ENCODE measurements at regions not wholly inside any gene's neighbourhood (a gene's known extent, or its start where the extent isn't known, plus 50 kb on each side); places are given as distances from the start of the nearest gene placed in this dataset.
"Not testable (repeated sequence)": the region's sequence is repeated elsewhere in the genome, so short reads cannot be mapped to it uniquely, and the experiment has no call there.

DNA sequence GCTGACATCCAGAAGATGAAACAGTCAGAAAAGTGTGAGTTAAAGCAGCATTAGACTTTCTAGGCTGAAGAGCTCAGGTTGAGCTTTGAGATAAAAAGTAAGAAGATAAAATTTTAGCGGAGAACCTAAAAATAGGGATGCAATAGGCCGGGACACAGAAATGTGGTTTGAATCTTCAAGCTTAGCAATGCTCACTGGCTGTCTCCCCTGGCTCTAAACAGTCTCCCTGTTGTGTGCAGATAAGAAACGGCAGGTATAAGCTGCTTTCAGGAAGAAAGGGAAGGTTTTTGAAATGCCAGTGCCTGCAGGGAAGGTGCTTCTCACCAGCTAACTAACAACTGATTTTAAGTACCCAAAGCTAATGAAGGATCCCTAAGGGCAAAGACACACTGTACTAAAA lies 718.7 kb upstream of the SGO1 start:
- no peak for DNase-seq

- no peak for DNase-seq
Observed at GRCh38 chr3:20898962-20899361, 713.0 kb upstream of the SGO1 start.

DNA sequence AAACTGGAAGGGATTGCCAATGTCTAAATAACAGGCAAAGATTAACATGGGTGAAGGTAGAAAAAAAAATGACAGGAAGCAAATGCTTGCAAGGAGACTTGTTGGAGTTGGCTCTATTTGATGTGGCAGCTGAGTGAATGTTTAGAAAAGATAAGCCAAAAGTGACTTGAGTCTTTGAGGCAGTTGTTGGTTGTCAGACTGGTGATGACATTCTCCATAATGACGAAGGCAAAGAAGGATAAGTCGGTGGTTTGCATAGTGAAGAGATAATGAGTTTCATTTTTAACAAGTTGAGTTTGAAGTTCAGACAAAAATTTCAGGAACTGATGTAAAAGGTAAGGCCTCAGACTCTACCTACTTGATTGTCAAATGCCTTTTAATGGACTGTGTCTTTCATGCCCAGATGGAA lies 704.1 kb upstream of the SGO1 start:
- no peak for DNase-seq

DNA sequence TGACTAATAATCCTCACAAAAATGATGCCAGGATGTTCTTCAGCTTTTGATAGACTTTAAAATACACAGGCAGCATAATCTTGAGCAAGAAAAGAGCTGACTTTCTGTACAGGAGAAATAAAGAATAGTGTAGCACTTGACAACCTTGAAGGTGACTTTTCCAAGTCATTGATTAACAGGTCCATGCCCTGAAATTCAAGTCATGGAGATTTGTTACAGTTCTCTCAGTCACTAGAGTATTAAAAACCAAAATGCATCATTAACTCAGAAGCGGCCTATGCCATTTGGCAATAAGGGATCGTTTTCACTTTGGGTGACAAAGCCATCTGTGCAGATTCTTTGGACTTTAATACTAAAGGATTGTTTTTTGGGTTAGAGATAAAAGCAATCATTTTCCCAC lies 692.7 kb upstream of the SGO1 start:
- no peak for DNase-seq

- DNase-seq, result no peak
Observed at GRCh38 chr3:20873235-20873634, 687.2 kb upstream of the SGO1 start.

DNA sequence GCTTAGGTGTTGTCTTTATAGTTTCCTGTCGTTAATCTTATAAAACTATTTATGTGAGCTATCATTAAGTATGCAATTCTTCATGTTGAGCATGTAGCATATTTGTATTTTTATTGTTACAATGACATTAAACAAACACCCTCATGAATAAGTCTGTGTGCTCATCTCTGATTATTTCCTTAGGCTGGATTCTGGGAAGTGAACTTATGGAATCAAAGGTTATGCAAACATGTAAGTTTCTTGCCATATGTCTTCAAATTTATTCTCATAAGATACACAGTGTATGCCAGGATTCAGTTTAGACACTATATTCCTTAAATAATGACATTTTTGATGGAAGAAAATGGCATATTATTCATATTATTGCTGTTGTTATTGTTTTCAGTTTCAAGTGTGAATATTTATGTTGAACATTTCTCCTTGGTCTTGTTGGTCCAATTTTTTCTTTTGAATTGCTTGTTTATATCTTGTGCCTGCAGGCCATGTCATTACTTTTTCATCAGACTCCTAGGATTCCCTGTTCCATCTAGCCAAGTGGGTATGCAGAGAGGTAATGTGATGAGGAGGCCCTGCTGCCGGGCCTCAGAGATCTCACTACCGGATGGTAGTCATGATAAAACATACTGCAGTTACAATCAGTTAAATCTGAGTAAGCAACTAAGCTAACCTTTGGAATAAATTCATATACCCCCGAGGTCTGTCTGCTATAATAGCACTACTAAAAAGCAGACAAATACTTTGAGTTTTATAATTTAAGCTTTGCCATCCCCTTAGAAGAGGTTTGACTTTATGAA lies 684.3 kb upstream of the SGO1 start:
- no peak for DNase-seq

DNA sequence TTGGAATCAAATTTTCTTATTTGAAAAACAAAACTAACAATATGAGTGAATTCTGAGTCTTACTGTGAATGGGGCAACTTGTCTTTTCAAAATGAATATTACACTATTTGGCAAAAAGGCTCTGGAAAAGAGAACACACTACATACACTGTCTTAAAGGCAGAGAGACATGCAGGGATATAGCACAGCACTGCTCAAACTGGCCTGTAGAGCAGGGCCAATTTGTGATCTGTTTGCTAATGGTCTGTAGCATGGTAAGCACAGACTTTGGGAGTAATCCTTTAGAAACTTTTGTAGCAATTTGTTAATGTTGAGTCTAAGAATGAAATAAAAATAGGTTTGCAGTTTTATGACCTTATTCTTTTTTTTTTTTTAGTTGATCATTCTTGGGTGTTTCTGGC lies 679.8 kb upstream of the SGO1 start:
- DNase-seq, result no peak

- no peak for DNase-seq
Observed at GRCh38 chr3:20861454-20861853, 675.4 kb upstream of the SGO1 start.

- no peak for DNase-seq
Observed at GRCh38 chr3:20857636-20858035, 671.6 kb upstream of the SGO1 start.

- DNase-seq, result no peak
Observed at GRCh38 chr3:20853890-20854289, 667.9 kb upstream of the SGO1 start.

- no peak for DNase-seq
Observed at GRCh38 chr3:20852712-20853111, 666.7 kb upstream of the SGO1 start.

- DNase-seq, result no peak
Observed at GRCh38 chr3:20849975-20850374, 664.0 kb upstream of the SGO1 start.

DNA sequence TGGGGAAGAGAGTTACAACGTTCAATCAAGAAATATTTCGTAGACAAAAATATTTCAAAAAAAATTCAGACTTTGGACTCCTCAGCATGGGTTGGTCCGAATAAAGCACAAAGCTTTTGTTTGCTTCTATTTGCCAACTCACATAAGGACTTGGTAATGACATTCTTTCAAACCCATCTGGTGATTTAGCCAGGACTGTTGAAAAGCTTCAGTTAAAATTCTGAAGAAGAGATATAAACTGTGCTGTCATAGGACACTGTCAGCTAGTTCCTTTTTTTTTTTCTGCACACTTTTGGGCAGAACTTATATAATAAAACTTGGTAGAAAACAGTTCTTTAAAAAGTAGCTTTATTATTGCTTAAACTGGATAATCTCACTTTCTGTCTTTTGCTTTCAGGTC lies 660.8 kb upstream of the SGO1 start:
- no peak for DNase-seq

- no peak for DNase-seq
Observed at GRCh38 chr3:20846066-20846465, 660.1 kb upstream of the SGO1 start.

GRCh38 chr3:20844851-20845250 lies 658.8 kb upstream of the SGO1 start:
- no peak for DNase-seq

DNA sequence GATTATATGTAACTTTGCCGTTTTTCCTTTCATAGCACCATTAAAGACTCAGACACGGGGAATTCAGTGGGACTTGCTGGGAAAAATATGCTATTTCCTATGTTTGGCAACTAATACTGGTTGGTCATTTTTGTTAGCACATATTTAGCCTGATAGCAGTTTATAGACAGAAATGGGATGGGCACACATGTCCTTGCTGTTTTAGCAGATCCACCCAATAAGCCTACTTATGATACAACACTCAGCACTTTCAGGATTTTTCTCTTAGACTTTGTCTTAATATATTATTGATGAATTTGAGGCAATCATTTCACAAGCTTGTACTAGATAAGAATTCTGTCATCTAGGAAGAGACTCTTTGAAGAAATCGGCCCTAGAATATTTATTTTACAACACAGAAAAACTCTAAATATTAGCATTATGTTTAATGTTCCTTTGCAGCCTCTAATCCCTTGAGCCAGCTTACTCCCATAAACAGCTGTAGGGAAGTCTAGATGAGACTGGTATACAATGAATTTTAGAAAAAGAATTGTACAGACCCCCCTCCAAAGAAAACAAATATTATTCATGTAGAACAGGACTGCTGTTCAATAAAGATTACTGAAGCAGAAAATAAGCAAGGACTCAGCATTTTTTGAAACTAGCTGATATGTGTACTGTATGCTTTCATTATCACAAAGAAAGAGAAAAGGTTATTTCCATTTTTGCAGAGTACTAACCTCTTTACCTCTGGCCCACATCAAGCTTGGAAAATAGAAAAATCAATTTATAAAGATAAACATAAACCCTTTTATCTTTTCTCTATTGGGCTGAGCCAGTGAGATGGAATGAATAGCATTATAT lies 656.8 kb upstream of the SGO1 start:
- no peak for DNase-seq

DNA sequence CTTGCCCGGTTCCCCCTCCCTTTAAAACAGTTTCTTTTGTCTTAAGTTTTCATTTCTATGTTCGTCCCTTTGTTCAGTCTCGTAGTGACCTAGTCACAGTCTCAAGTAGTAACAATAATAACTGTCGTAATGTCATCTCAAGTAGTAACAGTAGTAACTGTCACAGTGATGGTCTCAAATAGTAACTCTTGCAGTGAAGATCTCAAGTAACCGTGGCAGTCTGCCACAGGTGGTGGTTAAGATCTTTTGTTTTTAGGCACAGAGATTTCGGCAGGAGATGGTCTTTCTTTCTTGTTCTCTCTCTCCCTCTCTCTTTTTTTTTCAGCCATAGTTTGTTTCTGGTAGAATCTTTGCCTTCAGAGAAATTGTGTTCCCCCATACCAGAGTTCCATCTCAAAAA lies 656.0 kb upstream of the SGO1 start:
- DNase-seq, result no peak

GRCh38 chr3:20837676-20838302 lies 651.8 kb upstream of the SGO1 start:
- no peak for DNase-seq

DNA sequence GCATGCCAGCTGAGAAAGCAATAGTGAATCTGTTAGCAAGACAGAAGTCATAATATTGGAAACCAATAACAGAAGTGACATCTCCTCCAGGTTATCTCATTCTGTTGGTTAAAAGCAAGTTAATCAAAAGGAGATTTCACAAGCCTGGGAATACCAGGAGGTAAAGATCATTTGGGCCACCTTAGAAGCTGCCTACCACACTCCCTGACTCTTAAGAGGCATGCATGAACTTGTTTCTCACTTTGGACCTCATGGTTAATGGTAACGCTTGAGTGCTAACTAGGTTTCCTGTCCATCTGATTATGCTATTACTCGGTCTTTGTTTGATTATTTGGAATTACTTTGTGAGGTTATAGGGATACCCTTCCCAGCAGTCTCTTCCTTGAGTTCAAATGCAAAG lies 650.8 kb upstream of the SGO1 start:
- no peak for DNase-seq

GRCh38 chr3:20832963-20833362 lies 647.0 kb upstream of the SGO1 start:
- no peak for DNase-seq

DNA sequence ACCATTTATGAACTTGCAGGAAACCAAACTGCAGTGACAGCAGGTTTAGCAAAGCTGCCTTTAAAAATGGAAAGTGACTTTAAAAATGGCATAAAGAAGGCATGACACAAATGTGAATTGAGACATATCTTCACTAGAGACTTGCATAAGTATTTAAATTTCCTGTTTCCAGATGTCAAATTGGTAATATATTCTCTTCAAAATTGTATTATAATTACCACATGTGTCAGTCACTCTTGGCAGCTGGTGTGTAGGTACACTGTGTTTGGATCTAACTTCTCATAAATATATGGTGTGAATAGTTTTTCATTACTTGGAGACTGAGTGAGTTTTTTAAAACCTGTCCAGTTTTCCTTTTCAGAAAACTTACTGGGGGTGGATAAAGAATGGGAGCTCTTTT lies 636.2 kb upstream of the SGO1 start:
- DNase-seq, result no peak

DNA sequence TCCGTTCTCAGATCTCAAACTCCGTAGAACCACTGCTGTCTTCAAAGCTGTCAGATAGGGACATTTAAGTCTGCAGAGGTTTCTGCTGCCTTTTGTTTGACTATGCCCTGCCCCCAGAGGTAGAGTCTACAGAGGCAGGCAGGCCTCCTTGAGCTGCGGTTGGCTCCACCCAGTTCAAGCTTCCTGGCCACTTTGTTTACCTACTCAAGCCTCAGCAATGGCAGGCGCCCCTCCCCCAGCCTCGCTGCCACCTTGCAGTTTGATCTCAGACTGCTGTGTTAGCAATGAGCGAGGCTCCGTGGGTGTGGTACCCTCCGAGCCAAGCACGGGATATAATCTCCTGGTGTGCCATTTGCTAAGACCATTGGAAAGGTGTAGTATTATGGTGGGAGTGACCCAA lies 634.9 kb upstream of the SGO1 start:
- not testable (repeated sequence) for DNase-seq

DNA sequence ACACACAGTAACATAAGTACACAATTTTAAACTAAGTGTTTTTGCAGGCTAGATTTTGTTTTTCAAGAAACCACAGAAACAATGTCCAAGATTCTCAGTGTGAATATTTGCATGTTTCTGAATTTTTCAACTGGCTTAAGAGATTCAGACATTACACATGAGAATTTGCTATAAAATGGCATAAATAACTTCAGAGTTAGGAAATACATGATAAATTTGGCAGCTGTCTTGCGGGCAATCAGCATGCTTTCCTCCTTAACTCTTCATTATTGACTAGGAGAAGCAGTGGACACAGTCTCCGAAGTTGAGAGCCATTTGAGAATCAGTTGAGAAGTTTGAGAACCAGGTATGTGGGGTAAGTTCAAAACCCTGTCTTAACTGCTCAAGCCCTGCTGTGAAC lies 625.6 kb upstream of the SGO1 start:
- no peak for DNase-seq

DNA sequence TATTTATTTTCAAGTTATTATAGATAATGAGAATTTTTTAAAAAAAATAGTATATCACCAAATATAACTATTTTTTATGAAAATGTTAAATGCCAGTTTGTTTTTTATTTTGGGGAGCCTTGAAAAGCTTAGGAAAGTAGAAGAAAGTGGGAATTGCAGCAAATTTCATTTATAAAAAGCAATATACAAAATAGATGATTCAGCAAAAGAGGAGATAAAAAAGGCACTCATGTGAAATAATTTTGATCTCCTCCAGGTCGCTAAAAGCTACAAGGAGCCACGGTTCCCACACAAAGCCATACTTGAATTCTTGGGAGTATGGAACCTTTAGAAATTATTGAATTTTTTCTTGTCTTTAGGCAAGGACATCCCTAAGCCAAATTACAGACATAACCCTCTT lies 625.0 kb upstream of the SGO1 start:
- DNase-seq, result no peak
